DND-41 (cell line): ENCODE measurements at regions not wholly inside any gene's neighbourhood (a gene's known extent, or its start where the extent isn't known, plus 50 kb on each side); places are given as distances from the start of the nearest gene placed in this dataset.

Experiments used
- ATAC-seq: fragments of 200-7000 bp; cut with Tn5 transposase; 3 replicates; pipeline ENCODE4 v1.9.1; 2021; ENCODE audit warnings: low read depth; ENCODE audit not compliant: insufficient read depth
- DNase-seq: peaks from one replicate; pipeline ENCODE4 v3.0.0-alpha.2; 2020
- H2AFZ ChIP-seq: 2 replicates; pipeline ENCODE4 v1.6.0; 2012; ENCODE audit warnings: low read depth, low read length
- H3K27ac ChIP-seq: 2 replicates; pipeline ENCODE4 v1.5.1; 2012; ENCODE audit warnings: low read length, inconsistent platforms
- H3K27me3 ChIP-seq: fragments of 200-600 bp; sonication (generic); 2 replicates; pipeline ENCODE4 v1.6.0; 2012; ENCODE audit warnings: low read length, mild to moderate bottlenecking, inconsistent platforms; ENCODE audit not compliant: insufficient read depth, poor library complexity
- H3K36me3 ChIP-seq: 2 replicates; pipeline ENCODE4 v1.5.1; 2012; ENCODE audit warnings: low read length, inconsistent platforms; ENCODE audit not compliant: insufficient read depth
- H3K4me1 ChIP-seq: 2 replicates; pipeline ENCODE4 v1.5.1; 2012; ENCODE audit warnings: mild to moderate bottlenecking, low read length; ENCODE audit not compliant: insufficient read depth
- H3K4me2 ChIP-seq: 2 replicates; pipeline ENCODE4 v1.6.0; 2012; ENCODE audit warnings: mild to moderate bottlenecking, moderate library complexity, low read length, inconsistent platforms; ENCODE audit not compliant: insufficient read depth
- H3K4me3 ChIP-seq, 2 experiments: fragments of 200-600 bp in 1 of 2; shearing (Covaris generic) in 1 of 2; 2 replicates each; pipeline ENCODE4 v1.5.1; 2012 to 2016; ENCODE audit warnings: inconsistent platforms in 2 of 2, low read length in 2 of 2, mild to moderate bottlenecking in 2 of 2, low read depth in 1 of 2, moderate library complexity in 1 of 2
- H3K79me2 ChIP-seq: 2 replicates; pipeline ENCODE4 v1.6.0; 2012; ENCODE audit warnings: low read length, inconsistent platforms; ENCODE audit not compliant: insufficient read depth
- H3K9ac ChIP-seq: 2 replicates; pipeline ENCODE4 v1.6.0; 2012; ENCODE audit warnings: low read depth, mild to moderate bottlenecking, inconsistent platforms, low read length, moderate library complexity
- H3K9me3 ChIP-seq: 2 replicates; pipeline ENCODE4 v1.5.1; 2012; ENCODE audit warnings: low read length, moderate library complexity, mild to moderate bottlenecking, inconsistent platforms; ENCODE audit not compliant: insufficient read depth, severe bottlenecking
- H4K20me1 ChIP-seq: 2 replicates; pipeline ENCODE4 v1.6.0; 2012; ENCODE audit warnings: low read length; ENCODE audit not compliant: insufficient read depth
- EZH2 ChIP-seq: IDR thresholded peaks from 3 replicates; pipeline ENCODE4 v1.6.1; 2012; ENCODE audit warnings: borderline replicate concordance, low read depth, mild to moderate bottlenecking, moderate library complexity, low read length, inconsistent platforms; ENCODE audit not compliant: severe bottlenecking
- TF ChIP-seq, protein P1 (sequence below): IDR thresholded peaks from 2 replicates; pipeline ENCODE4 v1.5.1; 2012; ENCODE audit warnings: borderline replicate concordance, low read length, moderate library complexity, mild to moderate bottlenecking; ENCODE audit not compliant: poor library complexity, severe bottlenecking; ENCODE audit errors: extremely low read depth

DNA sequence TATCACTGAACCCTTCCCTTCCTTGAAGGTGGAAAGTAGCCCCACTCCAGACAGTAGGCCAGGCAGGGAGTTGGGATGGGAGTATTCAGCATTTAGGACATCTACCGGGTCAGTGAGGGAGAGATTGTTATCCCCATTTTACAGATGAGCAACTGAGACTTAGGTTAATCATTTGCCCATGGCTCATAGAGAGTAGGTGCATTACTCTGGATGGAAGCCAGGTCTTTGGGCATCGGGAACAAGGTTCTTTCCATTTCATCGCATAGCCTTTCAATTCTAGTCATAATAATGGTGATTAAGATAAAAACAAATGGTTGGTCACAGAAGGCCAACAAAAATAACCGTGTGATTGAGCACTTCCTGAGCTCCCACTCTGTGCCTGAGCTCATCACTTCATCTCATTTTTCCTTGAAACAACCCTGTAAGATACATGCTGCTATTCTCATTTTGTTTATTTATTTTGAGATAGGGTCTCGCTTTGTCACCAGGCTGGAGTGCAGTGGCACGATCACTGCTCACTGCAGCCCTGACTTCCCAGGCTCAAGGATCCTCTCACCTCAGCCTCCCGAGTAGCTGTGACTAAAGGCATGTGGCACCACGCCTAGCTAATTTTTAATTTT, 64.8 kb downstream of the NAV1 start:
- TF ChIP-seq EZH2: no peak
- TF ChIP-seq, protein P1, sequence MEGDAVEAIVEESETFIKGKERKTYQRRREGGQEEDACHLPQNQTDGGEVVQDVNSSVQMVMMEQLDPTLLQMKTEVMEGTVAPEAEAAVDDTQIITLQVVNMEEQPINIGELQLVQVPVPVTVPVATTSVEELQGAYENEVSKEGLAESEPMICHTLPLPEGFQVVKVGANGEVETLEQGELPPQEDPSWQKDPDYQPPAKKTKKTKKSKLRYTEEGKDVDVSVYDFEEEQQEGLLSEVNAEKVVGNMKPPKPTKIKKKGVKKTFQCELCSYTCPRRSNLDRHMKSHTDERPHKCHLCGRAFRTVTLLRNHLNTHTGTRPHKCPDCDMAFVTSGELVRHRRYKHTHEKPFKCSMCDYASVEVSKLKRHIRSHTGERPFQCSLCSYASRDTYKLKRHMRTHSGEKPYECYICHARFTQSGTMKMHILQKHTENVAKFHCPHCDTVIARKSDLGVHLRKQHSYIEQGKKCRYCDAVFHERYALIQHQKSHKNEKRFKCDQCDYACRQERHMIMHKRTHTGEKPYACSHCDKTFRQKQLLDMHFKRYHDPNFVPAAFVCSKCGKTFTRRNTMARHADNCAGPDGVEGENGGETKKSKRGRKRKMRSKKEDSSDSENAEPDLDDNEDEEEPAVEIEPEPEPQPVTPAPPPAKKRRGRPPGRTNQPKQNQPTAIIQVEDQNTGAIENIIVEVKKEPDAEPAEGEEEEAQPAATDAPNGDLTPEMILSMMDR: no peak
- DNase-seq (no peak), ATAC-seq (no peak)
- no peak overlapping the region for H3K4me2 ChIP-seq
- H3K4me1 ChIP-seq: no peaks in the 10 kb centered on the region
- no peaks in the 10 kb centered on the region for H4K20me1 ChIP-seq
- no peak overlapping the region for H3K27ac ChIP-seq
- no peaks in the 10 kb centered on the region for H3K36me3 ChIP-seq
- H2AFZ ChIP-seq: no peak overlapping the region
- H3K9me3 ChIP-seq: no peaks in the 10 kb centered on the region
- no peak overlapping the region for H3K9ac ChIP-seq
- no peaks in the 10 kb centered on the region for H3K79me2 ChIP-seq
- H3K27me3 ChIP-seq: peaks cover 21% of the 10 kb centered on the region
- no peak overlapping the region for H3K4me3 ChIP-seq

DNA sequence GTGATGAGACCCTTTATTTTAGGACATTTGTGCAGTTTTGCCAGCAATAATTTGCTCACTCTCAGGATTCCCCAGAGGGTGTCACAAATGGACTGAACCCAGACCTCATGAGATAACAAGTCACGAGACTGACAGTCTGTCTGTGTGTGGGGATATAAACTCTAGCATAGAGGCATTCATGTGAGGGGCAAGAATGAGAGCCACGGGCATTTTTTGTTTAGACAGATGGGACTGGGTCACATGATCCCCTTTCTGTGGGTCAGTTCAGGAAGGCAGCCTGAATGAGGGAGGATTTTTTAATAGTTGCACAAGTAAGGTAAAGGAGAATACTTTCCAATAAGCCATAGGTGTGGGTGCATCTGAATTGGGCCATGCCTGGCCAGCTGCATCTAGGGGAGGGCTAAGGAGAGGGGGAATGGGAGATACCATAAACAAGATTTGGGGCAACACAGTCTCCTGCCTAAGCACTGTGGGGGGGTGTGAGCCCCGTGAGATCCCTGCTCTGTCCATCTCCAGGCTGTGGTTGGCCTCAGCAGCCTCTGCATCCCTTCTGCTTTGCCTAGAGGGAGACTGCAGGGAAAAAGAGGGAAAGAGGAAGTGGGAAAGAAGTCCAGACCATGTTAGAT, 66.6 kb downstream of the NAV1 start:
- DNase-seq (no peak), ATAC-seq (no peak)
- H3K4me1 ChIP-seq: no peaks in the 10 kb centered on the region
- no peaks in the 10 kb centered on the region for H4K20me1 ChIP-seq
- H3K36me3 ChIP-seq: no peaks in the 10 kb centered on the region
- no peak overlapping the region for H2AFZ ChIP-seq
- H3K27ac ChIP-seq: no peak overlapping the region
- H3K9me3 ChIP-seq: no peaks in the 10 kb centered on the region
- H3K79me2 ChIP-seq: no peaks in the 10 kb centered on the region
- H3K9ac ChIP-seq: no peak overlapping the region
- no peak overlapping the region for H3K4me3 ChIP-seq
- no peak for TF ChIP-seq EZH2
- TF ChIP-seq, protein P1: no peak
- H3K27me3 ChIP-seq: peaks cover 20% of the 10 kb centered on the region
- H3K4me2 ChIP-seq: no peak overlapping the region

DNA sequence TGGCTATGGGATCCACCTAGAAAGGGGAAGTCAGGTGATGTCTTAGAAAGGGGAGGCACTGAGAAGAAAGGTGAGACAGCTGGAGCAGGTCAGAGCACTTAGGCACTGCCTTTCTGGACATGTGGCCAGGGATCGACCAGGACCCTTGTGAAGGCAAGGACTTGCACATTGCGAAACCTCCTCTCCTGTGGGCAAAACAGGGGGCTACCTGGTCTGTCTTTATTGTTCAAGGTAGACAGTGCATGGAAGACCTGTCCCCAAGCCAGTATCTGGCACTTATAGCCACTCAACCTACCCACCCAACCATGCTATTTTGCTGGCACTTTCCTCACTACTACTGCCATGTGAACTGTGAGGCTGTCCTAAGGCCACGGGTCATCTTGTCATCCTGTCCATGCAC, 67.2 kb downstream of the NAV1 start:
- H2AFZ ChIP-seq: no peak overlapping the region
- H3K4me1 ChIP-seq: no peaks in the 10 kb centered on the region
- no peaks in the 10 kb centered on the region for H4K20me1 ChIP-seq
- no peak overlapping the region for H3K4me2 ChIP-seq
- H3K36me3 ChIP-seq: no peaks in the 10 kb centered on the region
- H3K4me3 ChIP-seq: no peak overlapping the region
- peaks cover 19% of the 10 kb centered on the region for H3K27me3 ChIP-seq
- no peak for ATAC-seq
- H3K9me3 ChIP-seq: no peaks in the 10 kb centered on the region
- DNase-seq: no peak
- TF ChIP-seq, protein P1: no peak
- TF ChIP-seq EZH2: no peak
- H3K27ac ChIP-seq: no peak overlapping the region
- H3K9ac ChIP-seq: no peak overlapping the region
- H3K79me2 ChIP-seq: no peaks in the 10 kb centered on the region
